SK-N-MC (cell line): ENCODE measurements at regions not wholly inside any gene's neighbourhood (a gene's known extent, or its start where the extent isn't known, plus 50 kb on each side); places are given as distances from the start of the nearest gene placed in this dataset.

Source experiments
- EZH2 ChIP-seq: fragments of 200-600 bp; sonication (generic); IDR thresholded peaks from one replicate; pipeline ENCODE4 v1.6.1; 2017; ENCODE audit warnings: antibody characterized with exemption
- POLR2AphosphoS5 ChIP-seq: IDR thresholded peaks from 2 replicates; pipeline ENCODE4 v1.6.1; 2012; ENCODE audit warnings: mild to moderate bottlenecking, low read depth, low read length, borderline replicate concordance

DNA sequence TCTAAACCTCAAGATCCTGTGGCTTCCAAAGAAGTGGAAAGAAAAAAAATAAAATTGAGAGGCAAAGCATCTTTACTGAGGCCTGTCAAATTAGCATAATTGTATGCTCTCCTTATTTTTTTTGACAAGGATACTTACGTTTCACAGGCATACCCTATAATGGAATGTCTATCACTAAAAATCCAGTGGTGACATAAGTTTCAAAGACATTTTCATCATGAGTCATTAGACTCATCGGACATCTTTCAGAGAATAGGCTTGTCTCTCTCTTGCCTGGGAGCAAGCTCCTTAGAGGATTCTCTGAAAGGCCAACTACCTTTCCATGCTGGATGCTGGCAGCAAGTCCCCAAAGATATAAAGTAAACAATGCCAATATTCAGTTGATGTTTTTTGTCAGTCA, 380.7 kb upstream of the STEAP1 start:
- TF ChIP-seq EZH2, result no peak
- no peak for TF ChIP-seq POLR2AphosphoS5
